ENCODE measurements at regions not wholly inside any gene's neighbourhood (a gene's known extent, or its start where the extent isn't known, plus 50 kb on each side); places are given as distances from the start of the nearest gene placed in this dataset.

GRCh38 chr1:115160728-115161127 lies 71.4 kb upstream of the TSPAN2 start:
- dilution Hi-C loops (cut with HindIII; ENCODE audit: low sequenced_read_pairs, unreplicated experiment) = no loop called here
- H3K9me3 ChIP-seq (ENCODE audit: control insufficient read depth, insufficient read depth, low read length) = no peaks in the 10 kb centered on the region
- peaks cover 2% of the 10 kb centered on the region; the same call in 1 of the 2 replicates for H3K9me1 ChIP-seq (ENCODE audit: insufficient read depth, low read length)
- in situ Hi-C loops (cut with MboI; ENCODE audit: low sequenced_read_pairs) = no loop called here
- no peak for DNase-seq
- H3K18ac ChIP-seq (ENCODE audit: low read depth, low read length) = no peak overlapping the region
- ChIA-PET POLR2A (ENCODE audit: unreplicated experiment) (no interaction called here), CTCF (no interaction called here)
- H3K4me3 ChIP-seq (ENCODE audit: insufficient read depth, low read depth, low read length) = no peak overlapping the region
- no peak overlapping the region for H3K4ac ChIP-seq (ENCODE audit: low read depth, low read length)
- no peaks in the 10 kb centered on the region for H3K79me1 ChIP-seq (ENCODE audit: low read depth in 1 of 2, low read length in 2 of 2)
- no peak overlapping the region for H3K14ac ChIP-seq (replicated peaks; ENCODE audit: low read depth, low read length)
- H2BK15ac ChIP-seq (ENCODE audit: low read depth, low read length) = no peak overlapping the region
- no peak overlapping the region for H2AK5ac ChIP-seq (ENCODE audit: low read depth, low read length)
- no peak overlapping the region for H3K9ac ChIP-seq (ENCODE audit: low read depth, low read length)
- H2AK9ac ChIP-seq (replicated peaks; ENCODE audit: low read depth, low read length, poor library complexity) = no peak overlapping the region
- no TSS peak for BruUV-seq (replicated peaks)
- intact Hi-C loops (cut with micrococcal nuclease) = no loop called here
- ATAC-seq (ENCODE audit: low read depth) = no peak
- H3K56ac ChIP-seq (ENCODE audit: extremely low read depth, insufficient read depth, low read length) = no peak overlapping the region
- H4K5ac ChIP-seq (ENCODE audit: low read depth, low read length) = no peak overlapping the region
- no peak overlapping the region for H3K23ac ChIP-seq (ENCODE audit: low read depth, low read length)
- H2AFZ ChIP-seq (replicated peaks; ENCODE audit: low read length, poor library complexity) = no peak overlapping the region
- no peaks in the 10 kb centered on the region for H3K36me3 ChIP-seq (ENCODE audit: control insufficient read depth, insufficient read depth, low read length)
- no peak overlapping the region for H3K4me2 ChIP-seq (ENCODE audit: low read depth, low read length)
- H2BK120ac ChIP-seq (ENCODE audit: low read depth, low read length) = no peak overlapping the region
- no peaks in the 10 kb centered on the region for H4K20me1 ChIP-seq (ENCODE audit: insufficient read depth, low read length)
- H2BK5ac ChIP-seq (ENCODE audit: low read depth, low read length, poor library complexity, severe bottlenecking) = no peak overlapping the region
- peaks cover 5% of the 10 kb centered on the region for H3K4me1 ChIP-seq (ENCODE audit: control insufficient read depth, insufficient read depth, low read length)
- H2BK20ac ChIP-seq (ENCODE audit: low read depth, low read length) = no peak overlapping the region
- H3K27me3 ChIP-seq (ENCODE audit: control insufficient read depth, insufficient read depth, low read length) = no peaks in the 10 kb centered on the region
- H3K27ac ChIP-seq (ENCODE audit: insufficient read depth, low read length) = no peak overlapping the region
- no peak overlapping the region for H4K8ac ChIP-seq (ENCODE audit: low read depth in 2 of 2, low read length in 2 of 2)
- TF ChIP-seq BHLHE40 (IDR thresholded peaks at IDR 0.05; ENCODE audit: low read depth, low read length) (no peak), CEBPB (IDR thresholded peaks at IDR 0.05; ENCODE audit: low read depth, low read length) (no peak), FOS (IDR thresholded peaks at IDR 0.05; ENCODE audit: low read depth, low read length) (no peak), ELK1 (IDR thresholded peaks at IDR 0.05; ENCODE audit: borderline replicate concordance, low read depth, low read length) (no peak), RFX5 (IDR thresholded peaks at IDR 0.05; ENCODE audit: low read depth, low read length) (no peak), MAFK (IDR thresholded peaks at IDR 0.05; ENCODE audit: low read depth, low read length) (no peak), CHD1 (IDR thresholded peaks at IDR 0.05; ENCODE audit: low read depth, low read length) (no peak), MXI1 (IDR thresholded peaks at IDR 0.05; ENCODE audit: borderline replicate concordance, low read depth, low read length) (no peak), NFE2L2 (IDR thresholded peaks at IDR 0.05; ENCODE audit: low read depth, low read length) (no peak), MAZ (IDR thresholded peaks at IDR 0.05; ENCODE audit: borderline replicate concordance, low read depth, low read length) (no peak)
- H4K91ac ChIP-seq (ENCODE audit: insufficient read depth, low read depth, low read length) = no peak overlapping the region
